ENCODE measurements at regions not wholly inside any gene's neighbourhood (a gene's known extent, or its start where the extent isn't known, plus 50 kb on each side); places are given as distances from the start of the nearest gene placed in this dataset.

- Histone ChIP-seq H3K27ac (ENCODE audit: low read depth, low read length) (no peak overlapping the region), H3K27me3 (ENCODE audit: control insufficient read depth, insufficient read depth, low read length) (no peaks in the 10 kb centered on the region), H3K4me3 (ENCODE audit: low read depth, low read length) (no peak overlapping the region), H3K9me3 (ENCODE audit: control insufficient read depth, insufficient read depth, low read length) (no peaks in the 10 kb centered on the region)
- POLR2A ChIA-PET, result no interaction called here
- no peak for DNase-seq (ENCODE audit: low read depth, low spot score)
- CTCF ChIA-PET, result no interaction called here
- no peak for TF ChIP-seq CTCF (IDR thresholded peaks at IDR 0.05; ENCODE audit: low read depth, low read length)
Observed at GRCh38 chr4:79212311-79212710, 113.5 kb downstream of the NAA11 start.

- DNase-seq (ENCODE audit: low read depth, low spot score), result no peak
- H3K27ac ChIP-seq (ENCODE audit: low read depth, low read length), result no peak overlapping the region
- no peaks in the 10 kb centered on the region for H3K9me3 ChIP-seq (ENCODE audit: control insufficient read depth, insufficient read depth, low read length)
- no peaks in the 10 kb centered on the region for H3K27me3 ChIP-seq (ENCODE audit: control insufficient read depth, insufficient read depth, low read length)
- ChIA-PET POLR2A (no interaction called here), CTCF (no interaction called here)
- no peak for TF ChIP-seq CTCF (IDR thresholded peaks at IDR 0.05; ENCODE audit: low read depth, low read length)
- no peak overlapping the region for H3K4me3 ChIP-seq (ENCODE audit: low read depth, low read length)
Observed at GRCh38 chr4:79211490-79211889, 114.4 kb downstream of the NAA11 start.

GRCh38 chr4:79210636-79211049 lies 115.2 kb downstream of the NAA11 start:
- CTCF ChIA-PET, result no interaction called here

GRCh38 chr4:79209822-79210635 lies 115.8 kb downstream of the NAA11 start:
- no peak for TF ChIP-seq CTCF (IDR thresholded peaks at IDR 0.05; ENCODE audit: low read depth, low read length)

More at GRCh38 chr4:79210636-79211049, 115.2 kb downstream of the NAA11 start:
- DNase-seq (ENCODE audit: low read depth, low spot score), result no peak
- POLR2A ChIA-PET, result no interaction called here
- H3K4me3 ChIP-seq (ENCODE audit: low read depth, low read length), result no peak overlapping the region
- H3K9me3 ChIP-seq (ENCODE audit: control insufficient read depth, insufficient read depth, low read length), result no peaks in the 10 kb centered on the region
- no peak for TF ChIP-seq CTCF (IDR thresholded peaks at IDR 0.05; ENCODE audit: low read depth, low read length)
- no peaks in the 10 kb centered on the region for H3K27me3 ChIP-seq (ENCODE audit: control insufficient read depth, insufficient read depth, low read length)
- H3K27ac ChIP-seq (ENCODE audit: low read depth, low read length), result no peak overlapping the region

GRCh38 chr4:79209081-79209480 lies 116.8 kb downstream of the NAA11 start:
- ChIA-PET CTCF (no interaction called here), POLR2A (no interaction called here)
- Histone ChIP-seq H3K4me3 (ENCODE audit: low read depth, low read length) (no peak overlapping the region), H3K27ac (ENCODE audit: low read depth, low read length) (no peak overlapping the region), H3K27me3 (ENCODE audit: control insufficient read depth, insufficient read depth, low read length) (no peaks in the 10 kb centered on the region), H3K9me3 (ENCODE audit: control insufficient read depth, insufficient read depth, low read length) (no peaks in the 10 kb centered on the region)
- no peak for TF ChIP-seq CTCF (IDR thresholded peaks at IDR 0.05; ENCODE audit: low read depth, low read length)
- no peak for DNase-seq (ENCODE audit: low read depth, low spot score)

More at GRCh38 chr4:79209822-79210635, 115.8 kb downstream of the NAA11 start:
- H3K9me3 ChIP-seq (ENCODE audit: control insufficient read depth, insufficient read depth, low read length), result no peaks in the 10 kb centered on the region
- no peak overlapping the region for H3K4me3 ChIP-seq (ENCODE audit: low read depth, low read length)
- POLR2A ChIA-PET, result no interaction called here
- no peaks in the 10 kb centered on the region for H3K27me3 ChIP-seq (ENCODE audit: control insufficient read depth, insufficient read depth, low read length)
- CTCF ChIA-PET, result no interaction called here
- no peak for DNase-seq (ENCODE audit: low read depth, low spot score)
- no peak overlapping the region for H3K27ac ChIP-seq (ENCODE audit: low read depth, low read length)

Data from AG04450 (cell line).